Keratinocyte (primary cell): ENCODE measurements at regions not wholly inside any gene's neighbourhood (a gene's known extent, or its start where the extent isn't known, plus 50 kb on each side); places are given as distances from the start of the nearest gene placed in this dataset.

Experiments used
- EZH2 ChIP-seq: IDR thresholded peaks from one replicate; pipeline ENCODE4 v1.6.1; 2012; ENCODE audit warnings: inconsistent platforms, mild to moderate bottlenecking, low read length, moderate library complexity
- TF ChIP-seq, protein P1 (sequence below), 3 experiments: IDR thresholded peaks in 1 of 3; conservative IDR thresholded peaks in 1 of 3; optimal IDR thresholded peaks in 1 of 3; 2 replicates in 2 of 3; 3 replicates in 1 of 3; pipeline versions ENCODE3 to v1.5.1; 2011; ENCODE audit warnings: low read length in 3 of 3, mild to moderate bottlenecking in 3 of 3, moderate library complexity in 2 of 3, control low read depth in 1 of 3, inconsistent platforms in 1 of 3; ENCODE audit not compliant: insufficient read depth in 2 of 3; ENCODE audit errors: extremely low read depth in 1 of 3

DNA sequence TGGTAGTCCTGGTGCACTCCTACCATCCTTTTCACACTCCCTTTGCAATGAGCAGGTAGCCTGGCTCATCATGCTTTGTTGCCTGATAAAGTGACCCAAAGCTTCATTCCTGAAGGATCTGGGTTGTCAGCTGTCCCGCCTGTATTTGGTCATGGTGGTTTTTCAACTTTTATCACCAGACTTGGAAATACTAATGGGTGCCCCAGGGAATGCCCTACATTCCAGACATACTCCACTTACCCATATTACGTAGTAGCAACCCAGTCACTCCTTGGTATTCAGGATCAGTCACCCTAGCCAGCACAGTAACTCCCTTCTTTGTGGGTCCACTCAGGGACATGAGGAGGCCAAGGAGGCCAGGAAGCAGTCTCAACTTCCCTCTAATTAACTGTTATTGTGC lies 199.2 kb downstream of the MAFB start:
- TF ChIP-seq, protein P1, sequence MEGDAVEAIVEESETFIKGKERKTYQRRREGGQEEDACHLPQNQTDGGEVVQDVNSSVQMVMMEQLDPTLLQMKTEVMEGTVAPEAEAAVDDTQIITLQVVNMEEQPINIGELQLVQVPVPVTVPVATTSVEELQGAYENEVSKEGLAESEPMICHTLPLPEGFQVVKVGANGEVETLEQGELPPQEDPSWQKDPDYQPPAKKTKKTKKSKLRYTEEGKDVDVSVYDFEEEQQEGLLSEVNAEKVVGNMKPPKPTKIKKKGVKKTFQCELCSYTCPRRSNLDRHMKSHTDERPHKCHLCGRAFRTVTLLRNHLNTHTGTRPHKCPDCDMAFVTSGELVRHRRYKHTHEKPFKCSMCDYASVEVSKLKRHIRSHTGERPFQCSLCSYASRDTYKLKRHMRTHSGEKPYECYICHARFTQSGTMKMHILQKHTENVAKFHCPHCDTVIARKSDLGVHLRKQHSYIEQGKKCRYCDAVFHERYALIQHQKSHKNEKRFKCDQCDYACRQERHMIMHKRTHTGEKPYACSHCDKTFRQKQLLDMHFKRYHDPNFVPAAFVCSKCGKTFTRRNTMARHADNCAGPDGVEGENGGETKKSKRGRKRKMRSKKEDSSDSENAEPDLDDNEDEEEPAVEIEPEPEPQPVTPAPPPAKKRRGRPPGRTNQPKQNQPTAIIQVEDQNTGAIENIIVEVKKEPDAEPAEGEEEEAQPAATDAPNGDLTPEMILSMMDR (optimal IDR thresholded peaks at IDR 0.05 in 1 of 3, IDR thresholded peaks at IDR 0.05 in 1 of 3, conservative IDR thresholded peaks at IDR 0.05 in 1 of 3; ENCODE audit: extremely low read depth in 1 of 3, insufficient read depth in 2 of 3, low read length in 3 of 3) = no peak
- TF ChIP-seq EZH2 = no peak
